ENCODE measurements at regions not wholly inside any gene's neighbourhood (a gene's known extent, or its start where the extent isn't known, plus 50 kb on each side); places are given as distances from the start of the nearest gene placed in this dataset.

GRCh38 chr11:15758857-15759465 lies 597.4 kb downstream of the SOX6 start:
- H3K4me1 ChIP-seq (ENCODE audit: control insufficient read depth in 2 of 3, insufficient read depth in 2 of 3, low read depth in 1 of 3, low read length in 3 of 3) = no peaks in the 10 kb centered on the region
- no peaks in the 10 kb centered on the region for H3K9me3 ChIP-seq (ENCODE audit: control insufficient read depth in 2 of 3, insufficient read depth in 1 of 3, low read length in 3 of 3)

DNA sequence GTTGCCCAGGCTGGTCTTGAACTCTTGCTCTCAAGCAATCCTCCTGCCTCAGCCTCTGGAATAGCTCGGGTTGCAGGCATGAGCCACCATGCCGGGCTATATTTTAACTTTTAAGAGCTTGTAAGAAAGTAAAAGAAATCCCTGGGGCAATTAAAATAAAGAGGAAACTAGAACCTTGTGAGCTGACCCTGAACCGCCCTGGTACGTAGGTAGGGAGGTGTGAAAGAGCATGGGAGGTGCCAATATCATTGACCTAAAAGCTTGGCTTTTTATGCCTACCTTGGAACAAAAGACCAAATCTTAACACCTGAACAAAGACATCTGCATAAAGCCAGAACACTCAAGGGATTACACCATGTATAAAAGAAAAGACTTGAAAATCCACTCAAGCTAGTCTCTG lies 595.1 kb downstream of the SOX6 start:
- Histone ChIP-seq H3K36me3 (ENCODE audit: control insufficient read depth in 2 of 3, insufficient read depth in 3 of 3, low read length in 3 of 3) (no peaks in the 10 kb centered on the region), H3K4me1 (ENCODE audit: control insufficient read depth in 2 of 3, insufficient read depth in 2 of 3, low read depth in 1 of 3, low read length in 3 of 3) (no peaks in the 10 kb centered on the region), H3K27ac (ENCODE audit: low read depth in 2 of 2, low read length in 2 of 2) (no peak overlapping the region), H3K9ac (ENCODE audit: low read length in 3 of 3) (no peak overlapping the region), H3K4me3 (ENCODE audit: low read length in 3 of 3) (no peak overlapping the region), H3K9me3 (ENCODE audit: control insufficient read depth in 2 of 3, insufficient read depth in 1 of 3, low read length in 3 of 3) (no peaks in the 10 kb centered on the region), H3K27me3 (ENCODE audit: control insufficient read depth, insufficient read depth, low read length) (no peaks in the 10 kb centered on the region)
- TF ChIP-seq, protein P1, sequence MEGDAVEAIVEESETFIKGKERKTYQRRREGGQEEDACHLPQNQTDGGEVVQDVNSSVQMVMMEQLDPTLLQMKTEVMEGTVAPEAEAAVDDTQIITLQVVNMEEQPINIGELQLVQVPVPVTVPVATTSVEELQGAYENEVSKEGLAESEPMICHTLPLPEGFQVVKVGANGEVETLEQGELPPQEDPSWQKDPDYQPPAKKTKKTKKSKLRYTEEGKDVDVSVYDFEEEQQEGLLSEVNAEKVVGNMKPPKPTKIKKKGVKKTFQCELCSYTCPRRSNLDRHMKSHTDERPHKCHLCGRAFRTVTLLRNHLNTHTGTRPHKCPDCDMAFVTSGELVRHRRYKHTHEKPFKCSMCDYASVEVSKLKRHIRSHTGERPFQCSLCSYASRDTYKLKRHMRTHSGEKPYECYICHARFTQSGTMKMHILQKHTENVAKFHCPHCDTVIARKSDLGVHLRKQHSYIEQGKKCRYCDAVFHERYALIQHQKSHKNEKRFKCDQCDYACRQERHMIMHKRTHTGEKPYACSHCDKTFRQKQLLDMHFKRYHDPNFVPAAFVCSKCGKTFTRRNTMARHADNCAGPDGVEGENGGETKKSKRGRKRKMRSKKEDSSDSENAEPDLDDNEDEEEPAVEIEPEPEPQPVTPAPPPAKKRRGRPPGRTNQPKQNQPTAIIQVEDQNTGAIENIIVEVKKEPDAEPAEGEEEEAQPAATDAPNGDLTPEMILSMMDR (IDR thresholded peaks at IDR 0.05; ENCODE audit: borderline replicate concordance, extremely low read depth, insufficient read depth) = no peak
- DNase-seq (peak in 3 of 5 donors; percentile 50 to 64 (median 53)), FAIRE-seq (no peak)
- intact Hi-C loops (cut with DNase I) = no loop called here

More at GRCh38 chr11:15758857-15759465, 597.4 kb downstream of the SOX6 start:
- Histone ChIP-seq H3K9ac (ENCODE audit: low read length in 3 of 3) (no peak overlapping the region), H3K4me3 (ENCODE audit: low read length in 3 of 3) (no peak overlapping the region), H3K36me3 (ENCODE audit: control insufficient read depth in 2 of 3, insufficient read depth in 3 of 3, low read length in 3 of 3) (no peaks in the 10 kb centered on the region), H3K27ac (ENCODE audit: low read depth in 2 of 2, low read length in 2 of 2) (no peak overlapping the region), H3K27me3 (ENCODE audit: control insufficient read depth, insufficient read depth, low read length) (no peaks in the 10 kb centered on the region)
- intact Hi-C loops (cut with DNase I) = no loop called here
- TF ChIP-seq, protein P1 (IDR thresholded peaks at IDR 0.05; ENCODE audit: borderline replicate concordance, extremely low read depth, insufficient read depth) = no peak
- DNase-seq (no peak), FAIRE-seq (no peak)

DNA sequence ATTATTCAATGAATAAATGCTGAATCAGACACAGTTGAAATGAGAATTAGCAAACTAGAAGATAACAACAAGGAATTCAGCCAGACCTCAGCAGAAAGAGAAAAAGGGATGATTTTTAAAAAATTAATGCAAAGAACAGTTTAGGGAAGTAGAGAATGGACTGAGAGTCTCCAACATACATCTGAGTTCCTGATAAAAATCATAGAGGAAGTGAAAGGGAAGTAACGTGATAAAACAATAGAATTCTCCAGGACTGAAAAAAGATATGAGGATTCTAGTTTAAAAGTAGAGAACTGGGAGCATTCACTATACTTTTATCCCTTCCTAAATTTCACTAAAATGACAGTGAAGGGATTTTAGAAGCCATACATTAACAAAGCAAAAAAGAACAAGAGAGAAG lies 592.0 kb downstream of the SOX6 start:
- TF ChIP-seq, protein P1 (IDR thresholded peaks at IDR 0.05; ENCODE audit: borderline replicate concordance, extremely low read depth, insufficient read depth) = no peak
- intact Hi-C loops (cut with DNase I) = no loop called here
- no peak overlapping the region for H3K27ac ChIP-seq (ENCODE audit: low read depth in 2 of 2, low read length in 2 of 2)

GRCh38 chr11:15764948-15765347 lies 591.4 kb downstream of the SOX6 start:
- intact Hi-C loops (cut with DNase I) = no loop called here
- peak in 3 of 5 donors; percentile 30 to 69 (median 63) for DNase-seq

More for the DNA sequence above, 592.0 kb downstream of the SOX6 start:
- Histone ChIP-seq H3K4me1 (ENCODE audit: control insufficient read depth in 2 of 3, insufficient read depth in 2 of 3, low read depth in 1 of 3, low read length in 3 of 3) (peaks cover 0 to 8% (median 0%) of the 10 kb centered on the region in 3 donors), H3K9ac (ENCODE audit: low read length in 3 of 3) (no peak overlapping the region), H3K4me3 (ENCODE audit: low read length in 3 of 3) (no peak overlapping the region), H3K27me3 (ENCODE audit: control insufficient read depth, insufficient read depth, low read length) (no peaks in the 10 kb centered on the region), H3K9me3 (ENCODE audit: control insufficient read depth in 2 of 3, insufficient read depth in 1 of 3, low read length in 3 of 3) (no peaks in the 10 kb centered on the region), H3K36me3 (ENCODE audit: control insufficient read depth in 2 of 3, insufficient read depth in 3 of 3, low read length in 3 of 3) (no peaks in the 10 kb centered on the region)
- FAIRE-seq (no peak), DNase-seq (no peak)

More at GRCh38 chr11:15764948-15765347, 591.4 kb downstream of the SOX6 start:
- Histone ChIP-seq H3K27ac (ENCODE audit: low read depth in 2 of 2, low read length in 2 of 2) (no peak overlapping the region), H3K27me3 (ENCODE audit: control insufficient read depth, insufficient read depth, low read length) (no peaks in the 10 kb centered on the region), H3K36me3 (ENCODE audit: control insufficient read depth in 2 of 3, insufficient read depth in 3 of 3, low read length in 3 of 3) (no peaks in the 10 kb centered on the region), H3K9me3 (ENCODE audit: control insufficient read depth in 2 of 3, insufficient read depth in 1 of 3, low read length in 3 of 3) (no peaks in the 10 kb centered on the region), H3K9ac (ENCODE audit: low read length in 3 of 3) (no peak overlapping the region), H3K4me1 (ENCODE audit: control insufficient read depth in 2 of 3, insufficient read depth in 2 of 3, low read depth in 1 of 3, low read length in 3 of 3) (peaks cover 0 to 8% (median 0%) of the 10 kb centered on the region in 3 donors), H3K4me3 (ENCODE audit: low read length in 3 of 3) (no peak overlapping the region)
- TF ChIP-seq, protein P1 (IDR thresholded peaks at IDR 0.05; ENCODE audit: borderline replicate concordance, extremely low read depth, insufficient read depth) = no peak
- FAIRE-seq = no peak
